Bronchial epithelial cell (primary cell): ENCODE measurements at regions not wholly inside any gene's neighbourhood (a gene's known extent, or its start where the extent isn't known, plus 50 kb on each side); places are given as distances from the start of the nearest gene placed in this dataset.

Experiments used
- DNase-seq: peaks from one replicate; pipeline ENCODE4 v3.0.0-alpha.2; 2010; ENCODE audit warnings: low read depth
- FAIRE-seq: peaks from 2 replicates; lab custom pipeline; 2011; peaks lifted over from hg19 to GRCh38; lab: Jason Lieb, UNC
- H3K27me3 ChIP-seq: 2 replicates; pipeline ENCODE4 v1.5.1; 2011; ENCODE audit warnings: low read length; ENCODE audit not compliant: control insufficient read depth, insufficient read depth
- H3K36me3 ChIP-seq: 2 replicates; pipeline ENCODE4 v1.5.1; 2011; ENCODE audit warnings: low read length; ENCODE audit not compliant: control insufficient read depth, insufficient read depth
- H3K4me3 ChIP-seq: 2 replicates; pipeline ENCODE4 v1.5.1; 2011; ENCODE audit warnings: mild to moderate bottlenecking, low read depth, low read length, control low read depth
- TF ChIP-seq, protein P1 (sequence below): IDR thresholded peaks from 2 replicates; pipeline ENCODE4 v1.5.1; 2011; ENCODE audit warnings: mild to moderate bottlenecking, moderate library complexity, low read length, control low read depth, inconsistent platforms; ENCODE audit not compliant: insufficient read depth, severe bottlenecking

DNA sequence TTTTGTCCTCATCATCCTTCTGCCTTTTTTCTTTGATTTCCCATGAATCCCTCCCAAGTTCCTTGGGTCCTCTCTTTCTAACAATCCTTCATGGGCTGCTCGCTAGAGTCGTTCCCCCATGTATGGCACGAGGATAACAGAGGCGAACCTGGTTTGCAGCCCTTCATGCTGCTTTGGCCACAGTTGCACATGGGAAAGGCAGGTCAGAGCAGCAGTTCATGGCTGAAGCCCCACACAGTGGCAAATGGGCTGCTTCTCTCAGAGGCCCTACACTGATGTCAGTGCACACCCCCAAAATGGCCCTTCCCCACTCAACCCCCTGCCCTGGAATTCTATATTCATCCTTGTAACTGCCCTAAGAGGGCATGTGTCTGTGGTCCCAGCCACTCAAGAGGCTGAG is 335.4 kb upstream of the IGF1R start:
- FAIRE-seq, result no peak
- Histone ChIP-seq H3K27me3 (no peaks in the 10 kb centered on the region), H3K36me3 (no peaks in the 10 kb centered on the region), H3K4me3 (no peak overlapping the region)
- DNase-seq, result no peak
- TF ChIP-seq, protein P1, sequence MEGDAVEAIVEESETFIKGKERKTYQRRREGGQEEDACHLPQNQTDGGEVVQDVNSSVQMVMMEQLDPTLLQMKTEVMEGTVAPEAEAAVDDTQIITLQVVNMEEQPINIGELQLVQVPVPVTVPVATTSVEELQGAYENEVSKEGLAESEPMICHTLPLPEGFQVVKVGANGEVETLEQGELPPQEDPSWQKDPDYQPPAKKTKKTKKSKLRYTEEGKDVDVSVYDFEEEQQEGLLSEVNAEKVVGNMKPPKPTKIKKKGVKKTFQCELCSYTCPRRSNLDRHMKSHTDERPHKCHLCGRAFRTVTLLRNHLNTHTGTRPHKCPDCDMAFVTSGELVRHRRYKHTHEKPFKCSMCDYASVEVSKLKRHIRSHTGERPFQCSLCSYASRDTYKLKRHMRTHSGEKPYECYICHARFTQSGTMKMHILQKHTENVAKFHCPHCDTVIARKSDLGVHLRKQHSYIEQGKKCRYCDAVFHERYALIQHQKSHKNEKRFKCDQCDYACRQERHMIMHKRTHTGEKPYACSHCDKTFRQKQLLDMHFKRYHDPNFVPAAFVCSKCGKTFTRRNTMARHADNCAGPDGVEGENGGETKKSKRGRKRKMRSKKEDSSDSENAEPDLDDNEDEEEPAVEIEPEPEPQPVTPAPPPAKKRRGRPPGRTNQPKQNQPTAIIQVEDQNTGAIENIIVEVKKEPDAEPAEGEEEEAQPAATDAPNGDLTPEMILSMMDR, result no peak

DNA sequence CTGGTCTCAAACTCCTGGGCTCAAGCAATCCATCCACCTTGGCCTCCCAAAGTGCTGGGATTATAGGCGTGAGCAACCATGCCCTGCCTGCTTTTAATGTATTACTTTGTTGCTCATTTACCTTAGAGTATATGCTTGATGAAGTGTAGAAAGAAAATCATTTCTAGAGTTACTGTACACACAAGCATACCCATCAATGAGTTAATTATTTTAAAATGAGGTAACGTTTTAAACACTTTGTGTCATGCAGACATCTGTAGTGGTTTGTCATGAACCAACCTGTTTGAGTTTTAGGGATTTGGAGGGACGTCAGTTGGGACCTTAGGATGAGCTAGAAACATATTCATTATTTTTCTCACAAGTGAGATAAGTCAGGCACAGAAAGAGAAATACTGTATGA is 332.4 kb upstream of the IGF1R start:
- Histone ChIP-seq H3K4me3 (no peak overlapping the region), H3K27me3 (no peaks in the 10 kb centered on the region), H3K36me3 (no peaks in the 10 kb centered on the region)
- no peak for DNase-seq
- no peak for FAIRE-seq
- TF ChIP-seq, protein P1, result no peak

DNA sequence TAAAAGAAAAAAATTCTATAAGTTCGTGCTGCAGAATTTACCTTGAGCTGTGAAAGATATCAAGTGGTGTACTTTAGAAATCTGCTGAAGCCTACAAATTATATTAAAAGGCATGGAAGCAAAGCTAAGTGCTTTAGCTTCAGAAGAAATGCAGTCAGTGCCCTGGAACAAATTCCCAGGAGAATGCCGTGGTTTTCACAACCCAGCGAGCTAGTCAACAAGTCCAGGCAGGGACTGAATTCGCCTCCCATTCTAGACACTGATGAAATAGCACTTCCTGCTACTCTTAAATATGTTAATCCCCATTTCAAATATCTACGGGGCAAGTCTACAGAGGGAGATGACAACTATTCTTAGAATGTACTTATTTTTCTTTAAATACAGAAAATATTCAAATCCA is 326.4 kb upstream of the IGF1R start:
- Histone ChIP-seq H3K36me3 (no peaks in the 10 kb centered on the region), H3K27me3 (no peaks in the 10 kb centered on the region), H3K4me3 (no peak overlapping the region)
- TF ChIP-seq, protein P1, result no peak
- peak; percentile 28 for FAIRE-seq
- DNase-seq, result peak; percentile 92

DNA sequence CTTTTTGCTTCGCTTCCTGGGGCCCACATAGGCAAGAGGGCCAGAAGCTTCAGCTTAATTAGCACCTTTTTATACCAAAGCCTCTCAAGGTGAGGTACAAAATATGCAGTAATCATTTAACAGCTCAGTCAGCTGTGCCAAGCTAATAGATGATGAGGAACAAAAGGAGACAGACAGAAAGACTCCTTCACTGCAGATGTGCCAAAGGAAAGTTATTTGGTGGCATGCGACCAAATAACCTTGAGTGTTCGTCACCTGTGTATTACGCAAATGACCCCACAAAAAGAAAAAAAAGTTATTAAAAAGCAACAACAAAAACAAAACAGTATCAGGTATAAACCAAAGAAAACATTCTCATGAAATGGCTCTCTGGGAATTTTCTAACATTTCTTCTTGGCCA is 325.8 kb upstream of the IGF1R start:
- H3K27me3 ChIP-seq, result no peaks in the 10 kb centered on the region
- DNase-seq (peak; percentile 45), FAIRE-seq (no peak)
- no peaks in the 10 kb centered on the region for H3K36me3 ChIP-seq
- TF ChIP-seq, protein P1, result no peak
- H3K4me3 ChIP-seq, result no peak overlapping the region

DNA sequence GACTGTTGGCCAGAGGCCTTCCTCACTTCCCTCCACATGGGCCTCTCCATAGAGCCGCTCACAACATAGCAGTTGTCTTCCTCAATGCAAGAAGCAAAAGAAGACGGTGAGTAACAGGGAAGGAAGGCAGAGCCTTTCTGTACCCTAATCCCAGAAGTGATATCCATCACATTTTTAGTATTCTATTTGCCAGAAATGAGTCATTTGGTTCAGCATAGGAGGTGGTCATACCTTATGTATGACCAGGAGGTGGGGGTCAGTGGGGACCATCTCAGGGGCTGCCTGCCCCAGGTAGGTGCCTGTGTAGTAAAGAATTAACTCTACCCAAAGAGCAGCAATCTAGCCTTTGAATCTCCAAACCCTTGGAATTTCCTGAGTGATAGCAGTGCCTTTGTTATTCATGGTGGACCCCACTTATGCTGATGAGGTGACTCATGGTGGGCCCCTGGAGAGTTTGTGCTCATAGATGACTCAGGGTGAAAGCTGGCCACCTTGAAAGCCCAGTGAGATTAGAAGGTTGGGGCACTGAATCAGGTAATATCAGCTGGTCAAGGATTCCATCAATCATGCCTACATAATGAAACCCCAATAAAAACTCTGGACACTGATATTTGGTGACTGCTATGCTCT is 323.9 kb upstream of the IGF1R start:
- Histone ChIP-seq H3K27me3 (no peaks in the 10 kb centered on the region), H3K4me3 (no peak overlapping the region), H3K36me3 (no peaks in the 10 kb centered on the region)
- FAIRE-seq, result no peak
- TF ChIP-seq, protein P1, result no peak
- DNase-seq, result peak; percentile 58

DNA sequence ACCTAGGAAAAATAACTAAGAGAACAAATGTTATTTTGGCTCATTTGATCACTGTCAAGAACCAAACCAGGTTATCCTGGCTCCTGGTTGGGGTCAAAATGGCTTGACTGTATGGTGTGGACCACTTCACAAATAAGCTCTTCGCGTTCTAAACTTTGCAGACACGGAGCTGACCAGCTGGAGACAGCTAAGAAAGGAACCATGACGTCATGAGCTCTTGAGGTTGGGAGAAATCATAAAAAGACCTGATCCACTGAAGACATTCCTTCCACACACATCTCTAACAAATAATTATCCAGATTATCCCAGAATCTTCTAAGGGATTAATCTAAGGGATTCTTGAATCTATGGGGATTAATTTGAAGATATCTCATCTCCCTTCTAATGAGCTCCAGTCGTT is 321.5 kb upstream of the IGF1R start:
- no peaks in the 10 kb centered on the region for H3K36me3 ChIP-seq
- FAIRE-seq (no peak), DNase-seq (no peak)
- H3K27me3 ChIP-seq, result no peaks in the 10 kb centered on the region
- H3K4me3 ChIP-seq, result no peak overlapping the region
- TF ChIP-seq, protein P1, result no peak
